ENCODE measurements at regions not wholly inside any gene's neighbourhood (a gene's known extent, or its start where the extent isn't known, plus 50 kb on each side); places are given as distances from the start of the nearest gene placed in this dataset.

DNA sequence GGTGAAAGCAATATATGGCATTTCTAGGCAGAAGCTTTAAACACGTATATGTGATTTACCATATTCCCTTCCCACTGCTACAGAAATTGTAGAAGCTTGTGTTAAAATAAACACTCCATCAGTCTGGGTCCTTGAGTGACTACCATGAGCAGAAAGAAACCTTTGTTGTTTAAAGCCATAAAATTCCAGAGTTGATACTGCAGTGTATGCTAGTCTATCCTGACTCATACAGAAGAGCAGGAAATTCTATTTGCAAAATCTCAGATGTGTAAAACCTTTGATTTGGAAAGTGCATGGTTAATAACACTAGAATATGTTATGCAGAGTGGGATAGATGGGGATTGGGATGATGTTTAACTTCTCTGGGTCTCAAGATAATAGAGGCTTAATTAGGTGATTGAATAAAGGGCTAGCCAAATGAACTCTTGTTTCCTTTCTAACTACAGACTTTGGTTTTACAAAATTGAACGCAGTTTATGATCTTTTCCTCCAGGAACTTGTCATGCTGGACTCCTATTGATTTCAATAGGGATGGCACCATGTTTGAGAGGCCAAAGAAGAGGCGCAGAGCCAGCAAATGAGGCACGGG lies 282.7 kb upstream of the VLDLR start:
- Histone ChIP-seq H3K9me3 (ENCODE audit: control insufficient read depth, insufficient read depth, low read depth, low read length) (no peaks in the 10 kb centered on the region), H3K4me3 (ENCODE audit: low read depth in 2 of 2, low read length in 2 of 2) (no peak overlapping the region), H3K36me3 (ENCODE audit: control insufficient read depth, insufficient read depth, low read length) (no peaks in the 10 kb centered on the region), H3K4me1 (ENCODE audit: control insufficient read depth, insufficient read depth, low read length) (no peaks in the 10 kb centered on the region), H3K27me3 (ENCODE audit: control insufficient read depth, insufficient read depth, low read length) (no peaks in the 10 kb centered on the region), H3K27ac (ENCODE audit: low read length) (no peak overlapping the region)
- no TSS peak for BruUV-seq (replicated peaks)
- no peak for TF ChIP-seq SIN3A (IDR thresholded peaks at IDR 0.05; ENCODE audit: borderline replicate concordance, insufficient read depth, low read depth, low read length)
- TF ChIP-seq POLR2AphosphoS5 (IDR thresholded peaks at IDR 0.05; ENCODE audit: low read depth, low read length) = no peak
- TF ChIP-seq REST (IDR thresholded peaks at IDR 0.05; ENCODE audit: insufficient read depth in 1 of 2, low read depth in 2 of 2, low read length in 1 of 2) = no peak
- TF ChIP-seq TCF7L2 (IDR thresholded peaks at IDR 0.05; ENCODE audit: low read depth, low read length) = no peak
- TF ChIP-seq, protein P1, sequence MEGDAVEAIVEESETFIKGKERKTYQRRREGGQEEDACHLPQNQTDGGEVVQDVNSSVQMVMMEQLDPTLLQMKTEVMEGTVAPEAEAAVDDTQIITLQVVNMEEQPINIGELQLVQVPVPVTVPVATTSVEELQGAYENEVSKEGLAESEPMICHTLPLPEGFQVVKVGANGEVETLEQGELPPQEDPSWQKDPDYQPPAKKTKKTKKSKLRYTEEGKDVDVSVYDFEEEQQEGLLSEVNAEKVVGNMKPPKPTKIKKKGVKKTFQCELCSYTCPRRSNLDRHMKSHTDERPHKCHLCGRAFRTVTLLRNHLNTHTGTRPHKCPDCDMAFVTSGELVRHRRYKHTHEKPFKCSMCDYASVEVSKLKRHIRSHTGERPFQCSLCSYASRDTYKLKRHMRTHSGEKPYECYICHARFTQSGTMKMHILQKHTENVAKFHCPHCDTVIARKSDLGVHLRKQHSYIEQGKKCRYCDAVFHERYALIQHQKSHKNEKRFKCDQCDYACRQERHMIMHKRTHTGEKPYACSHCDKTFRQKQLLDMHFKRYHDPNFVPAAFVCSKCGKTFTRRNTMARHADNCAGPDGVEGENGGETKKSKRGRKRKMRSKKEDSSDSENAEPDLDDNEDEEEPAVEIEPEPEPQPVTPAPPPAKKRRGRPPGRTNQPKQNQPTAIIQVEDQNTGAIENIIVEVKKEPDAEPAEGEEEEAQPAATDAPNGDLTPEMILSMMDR (IDR thresholded peaks at IDR 0.05) = no peak
- intact Hi-C loops (cut with micrococcal nuclease; ENCODE audit: unreplicated experiment) (no loop called here), in situ Hi-C loops (cut with HindIII; ENCODE audit: low pct_unique_long_range_greater_than_20kb, low sequenced_read_pairs) (no loop called here)
- CTCF ChIA-PET = no interaction called here
- ATAC-seq (no peak), DNase-seq (ENCODE audit: low read depth, low spot score) (no peak)
- POLR2A ChIA-PET = no interaction called here

DNA sequence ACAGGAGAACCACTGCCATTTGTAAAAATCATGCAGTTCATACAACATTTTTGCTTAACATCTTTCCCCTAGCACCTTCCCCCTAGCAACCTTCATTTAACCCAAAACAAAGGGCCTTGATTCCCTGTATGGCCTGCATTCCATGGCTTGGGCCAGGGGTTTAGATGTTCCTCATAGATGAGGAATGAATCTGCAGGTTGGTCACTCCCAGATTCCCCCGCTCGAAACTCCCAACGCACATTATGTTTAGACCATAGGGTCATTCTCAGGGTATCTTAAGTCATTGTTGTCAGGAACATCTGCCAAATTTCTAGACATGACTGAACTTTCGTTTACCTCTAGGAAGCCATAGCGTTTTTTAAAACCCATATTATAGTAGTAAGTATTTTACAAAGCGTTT lies 282.2 kb upstream of the VLDLR start:
- Histone ChIP-seq H3K4me3 (ENCODE audit: low read depth in 2 of 2, low read length in 2 of 2) (no peak overlapping the region), H3K27me3 (ENCODE audit: control insufficient read depth, insufficient read depth, low read length) (no peaks in the 10 kb centered on the region), H3K9me3 (ENCODE audit: control insufficient read depth, insufficient read depth, low read depth, low read length) (no peaks in the 10 kb centered on the region), H3K4me1 (ENCODE audit: control insufficient read depth, insufficient read depth, low read length) (no peaks in the 10 kb centered on the region), H3K27ac (ENCODE audit: low read length) (no peak overlapping the region), H3K36me3 (ENCODE audit: control insufficient read depth, insufficient read depth, low read length) (no peaks in the 10 kb centered on the region)
- CTCF ChIA-PET = no interaction called here
- intact Hi-C loops (cut with micrococcal nuclease; ENCODE audit: unreplicated experiment) = no loop called here
- POLR2A ChIA-PET = no interaction called here
- BruUV-seq (replicated peaks) = no TSS peak
- ATAC-seq (no peak), DNase-seq (ENCODE audit: low read depth, low spot score) (no peak)
- in situ Hi-C loops (cut with HindIII; ENCODE audit: low pct_unique_long_range_greater_than_20kb, low sequenced_read_pairs) = no loop called here
- TF ChIP-seq POLR2AphosphoS5 (IDR thresholded peaks at IDR 0.05; ENCODE audit: low read depth, low read length) = no peak
- no peak for TF ChIP-seq SIN3A (IDR thresholded peaks at IDR 0.05; ENCODE audit: borderline replicate concordance, insufficient read depth, low read depth, low read length)
- TF ChIP-seq, protein P1 (IDR thresholded peaks at IDR 0.05) = no peak
- TF ChIP-seq REST (IDR thresholded peaks at IDR 0.05; ENCODE audit: insufficient read depth in 1 of 2, low read depth in 2 of 2, low read length in 1 of 2) = no peak
- TF ChIP-seq TCF7L2 (IDR thresholded peaks at IDR 0.05; ENCODE audit: low read depth, low read length) = no peak

Data from Panc1 (cell line).